ENCODE measurements at regions not wholly inside any gene's neighbourhood (a gene's known extent, or its start where the extent isn't known, plus 50 kb on each side); places are given as distances from the start of the nearest gene placed in this dataset.
"Not testable (repeated sequence)": the region's sequence is repeated elsewhere in the genome, so short reads cannot be mapped to it uniquely, and the experiment has no call there.

DNA sequence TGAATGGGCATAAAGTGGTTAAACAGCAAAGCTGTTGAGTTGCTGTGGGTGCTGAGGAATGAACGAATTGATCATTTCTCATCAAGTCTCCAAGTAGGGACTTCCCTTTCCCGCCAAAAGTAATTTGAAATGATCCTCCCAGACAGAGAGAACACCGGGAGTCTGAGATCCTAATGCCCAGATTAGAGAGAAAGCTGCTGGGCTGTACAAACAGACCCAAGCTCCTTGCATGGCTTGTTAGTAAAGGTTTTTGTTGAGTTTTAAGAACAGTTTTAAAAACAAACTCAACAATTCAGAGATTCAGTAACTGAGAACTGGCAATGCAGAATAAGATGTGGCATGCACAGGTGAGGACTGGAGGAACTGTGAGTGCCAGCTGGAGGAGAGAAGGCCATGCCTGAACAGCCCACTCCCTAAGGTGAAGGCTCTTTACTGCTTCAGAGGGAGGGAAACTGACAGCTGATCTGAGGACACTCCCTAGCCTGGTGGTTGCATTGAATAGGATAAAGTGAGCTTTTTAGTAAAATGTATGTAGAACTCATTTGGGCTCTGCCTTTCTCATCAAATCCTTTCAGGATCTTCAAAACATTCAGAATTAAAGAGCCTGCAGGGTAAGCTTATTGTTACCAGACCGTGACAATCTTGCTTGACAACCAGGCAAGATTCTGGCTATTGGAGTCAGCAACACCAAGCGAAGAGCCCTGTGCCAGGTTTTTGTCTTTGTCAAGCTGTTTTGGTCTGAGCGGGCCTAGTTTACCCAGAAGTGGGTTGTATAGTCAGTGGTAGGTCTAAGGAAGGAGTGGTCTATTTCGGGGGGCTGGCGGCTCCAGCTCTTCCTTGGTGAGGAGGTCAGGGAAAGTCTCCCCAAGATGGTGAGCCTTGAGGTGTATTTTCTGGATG is 63.2 kb upstream of the IGFBP5 start:
- no peak overlapping the region for H3K4me3 ChIP-seq (replicated peaks; ENCODE audit: low read depth, low read length)

GRCh38 chr2:216757532-216757931 is 62.2 kb upstream of the IGFBP5 start:
- TF ChIP-seq CTCF (IDR thresholded peaks at IDR 0.05; ENCODE audit: low read depth, low read length, missing control alignments), result no peak
- DNase-seq (ENCODE audit: extremely low read depth, low read depth), result no peak
- no peak overlapping the region for H3K4me3 ChIP-seq (replicated peaks; ENCODE audit: low read depth, low read length)

More for the DNA sequence above, 63.2 kb upstream of the IGFBP5 start:
- no peak for DNase-seq (ENCODE audit: extremely low read depth, low read depth)
- TF ChIP-seq CTCF (IDR thresholded peaks at IDR 0.05; ENCODE audit: low read depth, low read length, missing control alignments), result no peak

DNA sequence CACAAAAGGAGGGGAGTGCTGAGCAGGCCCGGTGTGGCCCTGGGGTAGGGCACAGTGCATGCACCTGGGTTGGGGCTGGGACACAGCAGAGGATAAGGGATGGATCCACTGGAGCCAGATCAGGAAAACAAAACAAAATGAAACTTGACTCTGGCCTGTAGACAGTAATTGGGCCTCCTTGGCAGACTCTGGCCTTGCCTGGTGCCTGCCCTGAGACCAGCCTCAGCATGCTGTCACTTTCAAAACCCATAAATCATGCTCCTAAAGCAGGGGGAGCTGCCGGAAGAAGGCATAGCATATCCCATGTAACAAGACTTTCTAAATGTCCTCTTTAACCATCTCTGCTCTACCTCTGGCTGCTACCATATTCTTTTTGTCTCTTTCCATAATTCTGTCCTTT is 61.1 kb upstream of the IGFBP5 start:
- TF ChIP-seq CTCF (IDR thresholded peaks at IDR 0.05; ENCODE audit: low read depth, low read length, missing control alignments), result no peak
- no peak for DNase-seq (ENCODE audit: extremely low read depth, low read depth)
- H3K4me3 ChIP-seq (replicated peaks; ENCODE audit: low read depth, low read length), result no peak overlapping the region

DNA sequence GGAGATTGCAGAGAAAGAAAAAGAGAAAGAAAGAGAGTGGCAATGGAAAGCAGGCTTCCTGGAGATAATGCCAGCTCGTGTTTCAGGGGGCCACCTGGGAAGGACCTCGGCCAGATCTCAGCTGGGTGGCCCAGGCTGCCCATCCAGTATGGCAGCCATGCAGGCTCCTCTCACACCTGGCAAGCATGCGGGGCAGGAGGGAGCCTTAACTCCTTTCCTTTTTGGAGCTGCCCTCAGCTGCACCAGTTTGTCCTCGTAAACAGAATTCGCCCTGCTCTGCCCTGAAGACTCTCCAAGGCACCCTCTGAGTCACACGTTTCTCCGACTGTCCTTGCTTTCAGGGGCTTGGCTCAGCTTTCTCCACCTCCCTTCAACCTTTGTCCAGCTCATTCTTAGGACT is 59.5 kb upstream of the IGFBP5 start:
- TF ChIP-seq CTCF (IDR thresholded peaks at IDR 0.05; ENCODE audit: low read depth, low read length, missing control alignments), result no peak
- H3K4me3 ChIP-seq (replicated peaks; ENCODE audit: low read depth, low read length), result no peak overlapping the region
- no peak for DNase-seq (ENCODE audit: extremely low read depth, low read depth)

DNA sequence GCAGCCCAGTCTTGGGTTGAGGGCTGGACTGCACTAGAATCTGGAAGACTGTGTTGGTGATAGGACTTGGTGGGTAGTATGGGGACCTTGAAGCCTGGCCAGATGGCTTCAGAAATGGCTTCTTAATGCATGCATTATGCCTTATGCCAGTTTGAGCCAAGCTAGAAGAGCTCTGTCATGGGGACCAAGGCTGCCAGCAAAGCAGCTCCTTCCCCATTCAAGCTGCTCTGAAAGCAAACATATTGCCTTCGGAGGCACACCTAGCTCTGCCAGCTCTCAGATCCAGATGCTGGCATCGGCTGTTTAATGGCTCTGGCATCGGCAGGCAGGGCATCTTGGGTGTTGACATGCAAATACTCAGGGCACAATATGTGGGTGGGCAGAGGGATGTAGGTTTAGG is 59.0 kb upstream of the IGFBP5 start:
- no peak overlapping the region for H3K4me3 ChIP-seq (replicated peaks; ENCODE audit: low read depth, low read length)
- no peak for DNase-seq (ENCODE audit: extremely low read depth, low read depth)
- TF ChIP-seq CTCF (IDR thresholded peaks at IDR 0.05; ENCODE audit: low read depth, low read length, missing control alignments), result no peak

DNA sequence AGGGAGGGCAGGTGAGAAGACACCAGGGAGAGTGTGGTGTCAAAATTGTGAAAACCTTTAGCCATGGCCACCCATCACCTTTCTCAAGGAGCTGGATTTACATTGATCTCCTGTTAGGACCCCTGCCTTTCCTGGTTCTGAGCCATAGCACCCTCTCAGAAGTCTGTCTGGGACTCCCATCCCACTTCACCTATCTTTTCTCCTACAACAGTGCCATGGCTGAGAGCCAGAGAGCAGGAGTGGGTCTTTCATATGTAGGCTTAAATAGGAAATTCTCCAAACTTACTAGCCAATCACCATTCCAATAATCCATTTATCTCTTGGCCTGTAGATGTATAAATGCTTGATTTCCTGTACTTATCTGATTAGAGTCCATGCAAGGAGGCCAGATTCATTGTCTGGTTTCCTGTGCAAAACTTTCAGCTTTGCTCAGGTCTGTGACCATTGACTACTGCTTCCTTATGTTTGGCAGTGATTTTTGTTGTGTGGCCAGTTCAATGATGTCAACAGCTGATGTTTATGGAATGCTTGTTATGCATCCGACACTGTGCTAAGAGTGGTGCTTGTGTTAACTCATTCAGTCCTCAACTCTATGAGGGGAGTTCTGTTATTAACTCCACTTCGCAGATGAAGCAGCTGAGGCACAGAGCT is 57.6 kb upstream of the IGFBP5 start:
- H3K4me3 ChIP-seq (replicated peaks; ENCODE audit: low read depth, low read length), result no peak overlapping the region
- no peak for DNase-seq (ENCODE audit: extremely low read depth, low read depth)
- TF ChIP-seq CTCF (IDR thresholded peaks at IDR 0.05; ENCODE audit: low read depth, low read length, missing control alignments), result no peak

GRCh38 chr2:216750750-216751149 is 55.4 kb upstream of the IGFBP5 start:
- not testable (repeated sequence) for DNase-seq (ENCODE audit: extremely low read depth, low read depth); H3K4me3 ChIP-seq (replicated peaks; ENCODE audit: low read depth, low read length)

Measured in HFF-Myc (cell line).